ACC112 (cell line): ENCODE measurements at regions not wholly inside any gene's neighbourhood (a gene's known extent, or its start where the extent isn't known, plus 50 kb on each side); places are given as distances from the start of the nearest gene placed in this dataset.

ENCODE experiments used
- H2AFZ ChIP-seq: fragments of 200-600 bp; sonication (generic); one replicate; pipeline ENCODE4 v1.6.0; 2017; ENCODE audit warnings: antibody characterized with exemption, low read length; ENCODE audit not compliant: unreplicated experiment
- H3K27ac ChIP-seq: fragments of 200-600 bp; sonication (generic); 2 replicates; pipeline ENCODE4 v1.5.1; 2014; ENCODE audit warnings: low read depth, mild to moderate bottlenecking, antibody characterized with exemption, low read length, moderate library complexity
- H3K27me3 ChIP-seq: fragments of 200-600 bp; sonication (generic); 2 replicates; pipeline ENCODE4 v1.6.1; 2014; ENCODE audit warnings: mild to moderate bottlenecking, antibody characterized with exemption, low read length, moderate library complexity, mixed read lengths; ENCODE audit not compliant: insufficient read depth
- H3K36me3 ChIP-seq: fragments of 200-600 bp; sonication (generic); 2 replicates; pipeline ENCODE4 v1.6.1; 2016; ENCODE audit warnings: mild to moderate bottlenecking, antibody characterized with exemption, low read length, moderate library complexity, mixed read lengths; ENCODE audit not compliant: insufficient read depth
- H3K4me1 ChIP-seq: fragments of 200-600 bp; sonication (generic); one replicate; pipeline ENCODE4 v1.6.1; 2016; ENCODE audit warnings: low read length, mixed read lengths; ENCODE audit not compliant: insufficient read depth, unreplicated experiment, control insufficient read depth
- H3K4me3 ChIP-seq: fragments of 200-600 bp; sonication (generic); 2 replicates; pipeline ENCODE4 v1.5.1; 2014; ENCODE audit warnings: mild to moderate bottlenecking, low read depth, low read length
- H3K79me2 ChIP-seq: fragments of 200-600 bp; sonication (generic); one replicate; pipeline ENCODE4 v1.6.0; 2016; ENCODE audit warnings: low read length; ENCODE audit not compliant: control insufficient read depth, unreplicated experiment, insufficient read depth

DNA sequence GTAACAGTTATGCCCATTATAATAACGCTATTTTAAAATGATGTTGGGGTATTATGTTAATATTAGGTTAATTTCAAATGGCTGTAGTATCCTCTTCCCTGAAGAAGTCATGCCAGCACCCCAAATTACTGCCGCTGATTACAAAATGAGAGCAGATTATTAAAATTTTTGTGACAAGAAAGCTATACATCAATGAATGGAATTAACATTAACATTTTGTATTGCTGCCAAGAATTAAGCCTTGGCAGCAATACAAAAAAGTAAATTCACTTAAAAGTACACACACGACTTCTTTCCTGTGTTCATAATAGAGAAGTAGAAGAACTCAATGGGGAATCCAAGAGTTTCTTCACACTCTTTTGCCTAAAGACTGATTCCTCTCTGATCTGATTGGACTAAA is 482.8 kb downstream of the STIM2 start:
- Histone ChIP-seq H3K4me1 (no peaks in the 10 kb centered on the region), H3K4me3 (no peak overlapping the region), H3K27ac (no peak overlapping the region), H2AFZ (no peak overlapping the region), H3K79me2 (no peaks in the 10 kb centered on the region), H3K27me3 (0 out of 2 replicates have a peak, but pooled peaks cover 5% of the 10 kb centered on the region), H3K36me3 (no peaks in the 10 kb centered on the region)

DNA sequence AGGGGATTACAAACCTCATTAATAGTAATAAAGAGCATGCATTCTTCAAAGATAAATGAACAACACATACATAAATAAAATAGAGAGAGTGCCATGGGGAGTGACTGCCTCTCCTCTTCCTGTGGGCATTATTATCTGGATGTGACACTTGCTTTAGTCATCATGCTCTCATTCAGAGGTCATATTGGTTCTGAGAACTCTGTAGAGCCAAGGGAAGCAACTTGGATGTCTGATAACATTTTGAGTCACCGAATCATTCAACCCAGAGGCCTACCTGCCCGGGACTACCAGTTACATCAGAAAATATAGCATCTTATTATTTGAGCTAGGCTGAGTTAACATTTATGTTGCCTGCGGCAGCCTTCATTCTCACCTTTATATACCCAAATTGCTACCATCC is 489.5 kb downstream of the STIM2 start:
- Histone ChIP-seq H3K27me3 (no peaks in the 10 kb centered on the region), H3K36me3 (no peaks in the 10 kb centered on the region), H2AFZ (no peak overlapping the region), H3K27ac (no peak overlapping the region), H3K79me2 (no peaks in the 10 kb centered on the region), H3K4me1 (peaks cover 6% of the 10 kb centered on the region), H3K4me3 (no peak overlapping the region)

DNA sequence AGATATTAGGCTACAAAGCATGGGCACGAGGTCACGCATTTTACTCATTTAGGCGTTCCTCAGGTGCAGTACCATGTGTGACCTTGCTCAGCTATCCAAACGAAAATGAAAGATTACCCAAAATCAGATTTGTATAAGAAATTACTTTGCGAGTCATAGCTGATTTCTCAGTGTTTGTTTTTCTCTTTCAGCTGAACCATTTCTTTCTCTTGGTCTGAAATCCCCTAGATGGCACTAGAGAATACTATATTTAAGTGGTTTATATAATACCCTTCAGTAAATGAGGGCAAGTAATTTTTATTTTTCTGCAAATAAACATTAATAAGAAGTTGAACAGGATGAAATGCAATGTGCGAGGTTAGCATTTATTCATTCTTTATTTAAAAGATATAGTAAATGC is 496.6 kb downstream of the STIM2 start:
- Histone ChIP-seq H3K27me3 (no peaks in the 10 kb centered on the region), H3K27ac (no peak overlapping the region), H3K4me3 (no peak overlapping the region), H3K79me2 (no peaks in the 10 kb centered on the region), H3K36me3 (no peaks in the 10 kb centered on the region), H3K4me1 (no peaks in the 10 kb centered on the region), H2AFZ (no peak overlapping the region)

DNA sequence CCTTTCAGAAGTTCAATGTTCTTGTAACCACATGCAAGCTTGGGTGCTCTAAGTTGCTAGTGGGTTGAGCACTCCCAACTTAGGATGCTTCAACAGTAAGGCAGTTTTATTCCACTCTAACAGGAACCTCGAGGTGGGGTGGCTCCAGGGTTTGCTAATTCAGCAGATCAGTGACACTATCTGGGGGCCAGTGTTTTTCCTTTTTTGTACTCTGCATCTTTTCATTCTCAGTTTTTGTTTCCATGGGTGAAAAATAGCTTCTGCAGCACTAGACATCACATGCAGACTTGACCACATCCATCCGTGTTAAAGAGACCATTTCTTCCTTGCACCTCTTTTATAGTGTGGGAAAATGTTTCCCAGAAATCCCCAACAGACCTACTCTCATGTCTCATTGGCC is 497.6 kb downstream of the STIM2 start:
- H3K27me3 ChIP-seq: no peaks in the 10 kb centered on the region
- H3K79me2 ChIP-seq: no peaks in the 10 kb centered on the region
- H2AFZ ChIP-seq: no peak overlapping the region
- H3K4me1 ChIP-seq: no peaks in the 10 kb centered on the region
- no peak overlapping the region for H3K4me3 ChIP-seq
- H3K36me3 ChIP-seq: no peaks in the 10 kb centered on the region
- no peak overlapping the region for H3K27ac ChIP-seq

DNA sequence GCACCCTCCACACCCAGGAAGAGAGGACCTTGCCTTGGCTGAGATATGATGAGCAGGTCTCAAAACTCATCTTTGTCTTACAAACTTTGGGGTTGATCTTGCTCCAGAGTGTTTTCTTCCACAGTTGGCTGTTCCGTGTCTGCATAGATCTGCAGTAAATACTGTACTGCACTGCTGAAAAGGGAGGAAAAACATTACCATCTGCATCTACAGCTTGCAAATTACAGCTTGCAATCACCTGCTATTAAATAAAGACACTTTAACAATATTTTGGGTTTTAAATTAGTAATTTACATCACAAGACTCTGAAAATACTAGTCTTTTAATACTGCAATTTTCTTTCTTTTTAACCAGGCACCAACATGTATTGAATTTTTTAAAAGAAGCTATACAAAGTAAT is 499.5 kb downstream of the STIM2 start:
- H3K4me3 ChIP-seq: no peak overlapping the region
- no peaks in the 10 kb centered on the region for H3K79me2 ChIP-seq
- H3K27ac ChIP-seq: no peak overlapping the region
- H2AFZ ChIP-seq: no peak overlapping the region
- H3K36me3 ChIP-seq: no peaks in the 10 kb centered on the region
- no peaks in the 10 kb centered on the region for H3K4me1 ChIP-seq
- no peaks in the 10 kb centered on the region for H3K27me3 ChIP-seq

DNA sequence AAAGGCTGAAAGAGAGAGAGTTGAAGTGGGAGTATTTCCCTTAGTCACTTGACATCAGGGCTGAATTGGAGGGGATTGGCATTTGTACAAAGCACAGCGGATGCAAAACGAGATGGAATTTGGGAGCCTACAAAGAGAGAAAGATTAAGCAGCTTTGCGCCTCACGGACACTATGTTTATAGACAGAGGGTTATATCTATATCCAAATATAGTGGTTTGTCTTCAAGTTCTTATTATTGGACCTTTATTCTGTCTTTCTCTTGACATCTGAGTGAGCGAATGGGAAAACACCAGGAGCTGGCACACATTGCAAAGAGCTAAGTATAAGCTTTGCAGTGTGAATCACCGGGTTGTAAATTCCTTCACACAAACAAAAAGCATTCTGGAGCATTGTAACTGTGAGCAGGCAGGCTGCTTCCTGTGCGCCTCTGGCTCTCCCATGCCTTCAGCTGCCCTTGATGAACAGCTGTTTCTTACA is 500.2 kb downstream of the STIM2 start:
- Histone ChIP-seq H3K36me3 (no peaks in the 10 kb centered on the region), H3K27me3 (no peaks in the 10 kb centered on the region), H3K4me3 (no peak overlapping the region), H3K79me2 (no peaks in the 10 kb centered on the region), H3K4me1 (no peaks in the 10 kb centered on the region), H3K27ac (no peak overlapping the region), H2AFZ (no peak overlapping the region)

DNA sequence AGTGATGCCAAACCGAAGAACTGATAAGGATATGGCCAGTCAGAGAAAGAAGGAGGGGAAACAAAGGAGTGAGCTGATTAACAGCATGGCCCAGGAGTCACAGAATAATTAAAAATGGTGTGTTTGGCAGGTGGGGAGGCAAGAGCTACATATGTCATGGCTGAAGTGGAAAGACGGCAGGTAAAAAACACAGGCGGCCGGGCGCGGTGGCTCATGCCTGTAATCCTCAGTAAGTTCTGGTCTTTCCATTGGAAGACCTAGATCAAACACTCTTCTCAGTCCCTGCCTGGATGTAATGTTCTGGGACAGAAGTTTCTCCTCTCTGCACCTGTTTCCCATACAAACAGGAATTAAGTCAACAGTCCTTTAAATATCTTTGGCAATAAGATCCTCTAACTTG is 503.9 kb downstream of the STIM2 start:
- no peak overlapping the region for H2AFZ ChIP-seq
- H3K27me3 ChIP-seq: no peaks in the 10 kb centered on the region
- H3K36me3 ChIP-seq: no peaks in the 10 kb centered on the region
- H3K4me3 ChIP-seq: no peak overlapping the region
- H3K4me1 ChIP-seq: no peaks in the 10 kb centered on the region
- H3K27ac ChIP-seq: no peak overlapping the region
- H3K79me2 ChIP-seq: no peaks in the 10 kb centered on the region

DNA sequence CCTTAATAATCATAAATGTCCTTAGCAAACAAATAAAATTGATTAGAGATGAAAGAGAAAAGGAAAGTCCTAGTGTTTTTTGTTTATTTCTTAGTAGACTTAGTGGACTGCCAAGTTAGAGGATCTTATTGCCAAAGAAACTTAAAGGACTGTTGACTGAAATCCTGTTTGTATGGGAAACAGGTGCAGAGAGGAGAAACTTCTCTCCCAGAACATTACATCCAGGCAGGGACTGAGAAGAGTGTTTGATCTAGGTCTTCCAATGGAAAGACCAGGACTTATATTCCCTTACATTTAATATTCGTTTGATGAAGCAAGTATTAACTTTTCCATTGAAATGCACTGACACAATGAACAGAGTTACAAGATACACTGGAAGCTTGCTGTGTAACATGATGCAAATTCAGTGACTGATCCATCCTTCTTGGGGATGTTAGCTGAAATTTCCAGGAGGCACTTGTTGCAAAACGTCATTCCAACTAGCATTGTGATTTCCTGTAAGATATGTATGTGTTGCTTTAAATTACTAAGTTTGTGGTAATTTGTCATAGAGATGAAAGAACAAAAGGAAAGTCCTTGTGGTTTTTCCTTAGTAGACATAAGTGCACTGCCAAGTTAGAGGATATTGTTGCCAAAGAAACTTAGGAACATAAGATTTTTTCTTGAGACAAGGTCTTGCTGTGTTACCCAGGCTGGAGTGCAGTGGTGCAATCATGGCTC is 505.6 kb downstream of the STIM2 start:
- no peak overlapping the region for H3K27ac ChIP-seq
- H3K36me3 ChIP-seq: no peaks in the 10 kb centered on the region
- no peak overlapping the region for H2AFZ ChIP-seq
- H3K79me2 ChIP-seq: no peaks in the 10 kb centered on the region
- no peaks in the 10 kb centered on the region for H3K4me1 ChIP-seq
- no peaks in the 10 kb centered on the region for H3K27me3 ChIP-seq
- H3K4me3 ChIP-seq: no peak overlapping the region

DNA sequence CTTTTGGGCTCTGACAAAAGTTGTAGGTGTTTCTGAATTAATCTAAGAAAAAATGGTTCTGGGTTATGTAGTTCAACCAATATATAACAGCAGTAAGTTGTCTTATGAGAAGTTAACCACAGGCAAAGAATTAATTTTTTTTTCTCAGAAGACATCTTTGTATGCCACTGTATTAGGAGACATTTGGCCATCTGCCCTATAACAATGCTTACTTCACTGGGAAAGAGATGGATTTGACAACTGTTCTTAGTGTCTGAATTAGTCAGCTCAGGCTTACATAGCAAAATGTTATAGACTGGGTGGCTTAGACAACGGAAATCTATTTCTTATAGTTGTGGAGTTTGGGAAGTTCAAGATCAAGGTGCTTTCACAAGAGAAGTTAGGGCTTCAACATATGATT is 508.1 kb downstream of the STIM2 start:
- Histone ChIP-seq H3K36me3 (no peaks in the 10 kb centered on the region), H2AFZ (no peak overlapping the region), H3K79me2 (no peaks in the 10 kb centered on the region)

DNA sequence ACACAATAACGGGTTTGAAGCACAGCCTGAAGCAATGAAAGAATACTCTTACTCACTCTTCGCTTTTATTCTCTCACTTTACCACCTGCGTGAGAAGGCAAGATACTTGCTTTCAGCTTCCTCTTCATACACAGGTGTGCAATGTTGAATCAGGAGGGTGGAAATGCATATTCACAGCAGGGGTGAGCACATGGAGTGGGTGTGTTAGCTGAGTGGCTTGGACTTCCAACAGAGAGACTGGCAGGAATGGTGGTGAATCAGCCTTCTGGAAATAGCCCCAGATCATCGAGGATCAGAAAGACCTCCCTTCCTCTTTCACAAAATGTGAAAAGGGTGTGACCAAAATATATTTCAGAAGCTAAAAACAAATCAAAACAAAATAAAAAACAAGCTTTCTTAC is 521.2 kb downstream of the STIM2 start:
- Histone ChIP-seq H3K27ac (no peak overlapping the region), H2AFZ (no peak overlapping the region)

More for the DNA sequence above, 508.1 kb downstream of the STIM2 start:
- Histone ChIP-seq H3K27me3 (no peaks in the 10 kb centered on the region), H3K4me3 (no peak overlapping the region), H3K27ac (no peak overlapping the region), H3K4me1 (no peaks in the 10 kb centered on the region)

DNA sequence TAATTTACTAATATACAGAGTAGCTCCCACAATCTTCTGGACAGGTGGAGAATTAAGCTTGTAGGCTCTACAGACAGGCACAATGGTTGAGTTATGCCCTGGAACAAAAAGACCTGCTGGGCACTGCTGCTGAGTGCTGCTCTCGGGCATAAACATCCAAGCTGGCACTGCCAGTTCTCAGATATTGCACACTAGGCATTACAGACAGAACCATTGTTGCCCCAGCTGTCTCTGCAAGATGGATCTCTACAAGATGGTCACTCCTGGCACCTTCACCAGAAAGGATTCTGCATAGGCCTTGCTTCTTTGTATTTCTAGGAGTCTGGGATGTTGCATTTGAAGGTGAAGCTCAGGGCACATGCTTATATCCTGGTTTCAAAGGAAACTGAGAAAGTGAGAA is 527.1 kb downstream of the STIM2 start:
- Histone ChIP-seq H3K27ac (no peak overlapping the region), H3K4me1 (no peaks in the 10 kb centered on the region), H3K27me3 (0 out of 2 replicates have a peak, but pooled peaks cover 4% of the 10 kb centered on the region), H3K79me2 (no peaks in the 10 kb centered on the region), H3K4me3 (no peak overlapping the region), H3K36me3 (no peaks in the 10 kb centered on the region), H2AFZ (no peak overlapping the region)

More for the DNA sequence above, 521.2 kb downstream of the STIM2 start:
- no peaks in the 10 kb centered on the region for H3K4me1 ChIP-seq
- no peaks in the 10 kb centered on the region for H3K27me3 ChIP-seq
- H3K36me3 ChIP-seq: no peaks in the 10 kb centered on the region
- H3K4me3 ChIP-seq: no peak overlapping the region
- H3K79me2 ChIP-seq: no peaks in the 10 kb centered on the region
